Neuronal stem cell (in vitro differentiated cells): ENCODE measurements at regions not wholly inside any gene's neighbourhood (a gene's known extent, or its start where the extent isn't known, plus 50 kb on each side); places are given as distances from the start of the nearest gene placed in this dataset.

Experiments
- DNase-seq: peaks from one replicate; pipeline ENCODE4 v3.0.0-alpha.2; 2013; ENCODE audit warnings: low spot score
- H2AFZ ChIP-seq: one replicate; pipeline ENCODE4 v1.6.1; 2013; ENCODE audit warnings: mild to moderate bottlenecking, low read length, inconsistent platforms
- H2AK5ac ChIP-seq: 2 replicates; pipeline ENCODE4 v1.6.1; 2013; ENCODE audit warnings: low read depth, mild to moderate bottlenecking, inconsistent platforms, low read length, moderate library complexity, mixed read lengths
- H2BK120ac ChIP-seq: 2 replicates; pipeline ENCODE4 v1.6.1; 2013; ENCODE audit warnings: low read depth, mild to moderate bottlenecking, inconsistent platforms, low read length, moderate library complexity, mixed read lengths
- H2BK12ac ChIP-seq: one replicate; pipeline ENCODE4 v1.6.1; 2013; ENCODE audit warnings: low read length, inconsistent platforms
- H2BK15ac ChIP-seq: 2 replicates; pipeline ENCODE4 v1.6.1; 2013; ENCODE audit warnings: mild to moderate bottlenecking, low read length, inconsistent platforms, mixed read lengths
- H2BK5ac ChIP-seq: one replicate; pipeline ENCODE4 v1.6.1; 2013; ENCODE audit warnings: inconsistent platforms, mild to moderate bottlenecking, low read length, moderate library complexity
- H3K14ac ChIP-seq: one replicate; pipeline ENCODE4 v1.6.1; 2013; ENCODE audit warnings: low read length, inconsistent platforms
- H3K18ac ChIP-seq: 2 replicates; pipeline ENCODE4 v1.6.1; 2013; ENCODE audit warnings: low read length, inconsistent platforms
- H3K23ac ChIP-seq: 2 replicates; pipeline ENCODE4 v1.6.1; 2013; ENCODE audit warnings: low read depth, mild to moderate bottlenecking, mixed read lengths, low read length, inconsistent platforms; ENCODE audit not compliant: poor library complexity
- H3K27ac ChIP-seq: replicated peaks from 3 replicates; pipeline ENCODE4 v1.5.1; 2013; ENCODE audit warnings: low read length, inconsistent platforms
- H3K27me3 ChIP-seq, 3 experiments: 2 replicates each; pipeline ENCODE4 v1.6.1; 2013; ENCODE audit warnings: low read length in 3 of 3, mild to moderate bottlenecking in 2 of 3, inconsistent platforms in 1 of 3, low read depth in 1 of 3, mixed read lengths in 1 of 3, moderate library complexity in 1 of 3; ENCODE audit not compliant: control insufficient read depth in 3 of 3, insufficient read depth in 3 of 3
- H3K36me3 ChIP-seq, 2 donors: replicated peaks in 1 of 2; 2 replicates each; pipeline ENCODE4 v1.6.1; 2013; ENCODE audit warnings: low read length in 2 of 2; ENCODE audit not compliant: control insufficient read depth in 2 of 2, insufficient read depth in 2 of 2
- H3K4ac ChIP-seq: 2 replicates; pipeline ENCODE4 v1.6.1; 2013; ENCODE audit warnings: inconsistent platforms, mild to moderate bottlenecking, low read length, moderate library complexity
- H3K4me1 ChIP-seq, 2 donors: 1 replicate in 1 of 2; 2 replicates in 1 of 2; pipeline ENCODE4 v1.6.1; 2013; ENCODE audit warnings: low read length in 2 of 2, low read depth in 1 of 2; ENCODE audit not compliant: control insufficient read depth in 2 of 2, insufficient read depth in 1 of 2
- H3K4me2 ChIP-seq: one replicate; pipeline ENCODE4 v1.6.1; 2013; ENCODE audit warnings: mild to moderate bottlenecking, low read length, inconsistent platforms; ENCODE audit not compliant: insufficient read depth, poor library complexity, severe bottlenecking
- H3K4me3 ChIP-seq, 2 donors: 2 replicates each; pipeline ENCODE4 v1.5.1; 2013; ENCODE audit warnings: low read length in 2 of 2, mild to moderate bottlenecking in 2 of 2, inconsistent platforms in 1 of 2, moderate library complexity in 1 of 2
- H3K79me1 ChIP-seq: one replicate; pipeline ENCODE4 v1.6.1; 2013; ENCODE audit warnings: low read depth, mild to moderate bottlenecking, inconsistent platforms, low read length, moderate library complexity
- H3K9ac ChIP-seq: one replicate; pipeline ENCODE4 v1.6.1; 2013; ENCODE audit warnings: mild to moderate bottlenecking, low read depth, low read length, inconsistent platforms; ENCODE audit not compliant: poor library complexity
- H3K9me3 ChIP-seq, 2 donors: replicated peaks in 1 of 2; 2 replicates each; pipeline versions ENCODE3 to v1.6.1; 2013; ENCODE audit warnings: low read length in 2 of 2, mild to moderate bottlenecking in 2 of 2, inconsistent platforms in 1 of 2, low read depth in 1 of 2, mixed read lengths in 1 of 2, moderate library complexity in 1 of 2; ENCODE audit not compliant: control insufficient read depth in 2 of 2, insufficient read depth in 1 of 2
- H4K8ac ChIP-seq: one replicate; pipeline ENCODE4 v1.6.1; 2013; ENCODE audit warnings: low read depth, mild to moderate bottlenecking, inconsistent platforms, low read length, moderate library complexity
- H4K91ac ChIP-seq: one replicate; pipeline ENCODE4 v1.6.1; 2013; ENCODE audit warnings: low read length, low read depth, mild to moderate bottlenecking, inconsistent platforms; ENCODE audit not compliant: poor library complexity
- WGBS, 2 donors: extraction: QIAGEN DNeasy Blood & Tissue Kit; methylation state at CpG; one replicate each; pipeline ENCODE4 v1.1.7; 2013; ENCODE audit warnings: missing lambda C conversion rate in 2 of 2, mixed read lengths in 1 of 2; ENCODE audit not compliant: insufficient read length in 2 of 2, insufficient replicate concordance in 1 of 2; ENCODE audit errors: extremely low coverage in 2 of 2; 5-methylcytosine and 5-hydroxymethylcytosine counted together

DNA sequence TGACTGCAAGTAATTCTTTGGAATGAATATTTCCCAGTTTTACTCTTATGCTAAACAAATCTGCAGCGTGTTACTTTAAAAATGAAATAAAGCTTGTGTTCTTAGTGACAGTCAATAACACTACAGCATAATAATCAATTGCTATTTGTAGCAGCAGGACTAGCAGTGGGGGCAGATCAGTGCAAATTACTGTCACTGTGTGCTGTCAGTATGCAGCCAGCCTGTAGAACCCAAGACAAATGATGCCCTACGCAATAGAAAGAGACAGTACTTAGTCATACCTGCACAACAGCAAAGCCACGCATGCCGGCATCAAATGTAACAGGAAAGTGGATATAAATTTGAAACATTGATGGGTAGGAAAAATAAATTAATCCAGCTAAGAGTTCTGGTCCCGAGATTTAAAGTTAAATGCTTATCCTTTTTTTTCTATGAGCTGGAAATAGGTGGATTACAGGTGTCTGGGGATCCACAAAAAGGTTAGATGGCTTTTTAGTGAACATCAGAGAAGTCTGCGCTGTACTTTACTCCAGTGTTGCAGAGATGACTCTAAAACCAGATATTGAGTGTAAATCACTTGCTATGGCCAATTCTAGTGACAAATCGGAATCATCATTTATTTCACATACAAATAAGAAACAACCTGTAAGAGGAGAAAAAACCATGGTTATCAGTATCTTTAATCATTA is 812.4 kb upstream of the ZEB2 start:
- no peak overlapping the region for H3K4me2 ChIP-seq
- no peak overlapping the region for H3K9ac ChIP-seq
- no peak overlapping the region for H3K14ac ChIP-seq
- no peaks in the 10 kb centered on the region for H3K36me3 ChIP-seq
- H2BK120ac ChIP-seq: no peak overlapping the region
- H3K27ac ChIP-seq: no peak overlapping the region
- no peak overlapping the region for H3K18ac ChIP-seq
- no peak for DNase-seq
- H2AFZ ChIP-seq: no peak overlapping the region
- H4K91ac ChIP-seq: no peak overlapping the region
- no peaks in the 10 kb centered on the region for H3K9me3 ChIP-seq
- H2BK12ac ChIP-seq: no peak overlapping the region
- no peak overlapping the region for H3K4ac ChIP-seq
- H3K79me1 ChIP-seq: no peaks in the 10 kb centered on the region
- no peaks in the 10 kb centered on the region for H3K27me3 ChIP-seq
- H4K8ac ChIP-seq: no peak overlapping the region
- H2BK15ac ChIP-seq: no peak overlapping the region
- H3K4me1 ChIP-seq: no peaks in the 10 kb centered on the region
- H2BK5ac ChIP-seq: no peak overlapping the region
- no peak overlapping the region for H2AK5ac ChIP-seq
- H3K4me3 ChIP-seq: no peak overlapping the region
- WGBS, 2 donors: no CpG with 5 or more reads among the region's 7 CpGs
- no peak overlapping the region for H3K23ac ChIP-seq

DNA sequence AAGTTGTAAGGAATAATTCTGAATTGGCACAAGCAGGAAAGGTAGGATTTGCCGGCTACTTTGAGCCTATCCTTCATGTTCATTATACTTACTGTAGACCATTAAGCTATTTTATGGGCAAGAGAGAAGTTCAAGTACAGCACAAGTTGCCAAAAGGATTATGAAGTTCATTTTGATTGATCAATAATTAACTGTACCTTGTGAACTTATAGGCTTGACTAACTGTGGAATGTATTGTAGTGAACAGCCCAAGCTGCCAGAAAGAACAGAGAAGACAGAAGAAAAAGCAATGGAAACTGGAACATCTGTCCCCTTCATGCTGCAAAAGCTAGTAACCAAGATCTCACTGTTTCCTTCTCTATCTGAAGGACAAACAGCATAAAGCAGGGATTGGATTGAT is 810.1 kb upstream of the ZEB2 start:
- H3K18ac ChIP-seq: no peak overlapping the region
- no peak for DNase-seq
- no peaks in the 10 kb centered on the region for H3K36me3 ChIP-seq
- H4K8ac ChIP-seq: no peak overlapping the region
- H2BK12ac ChIP-seq: no peak overlapping the region
- no peaks in the 10 kb centered on the region for H3K4me1 ChIP-seq
- H2BK120ac ChIP-seq: no peak overlapping the region
- no peak overlapping the region for H3K4ac ChIP-seq
- no peak overlapping the region for H3K9ac ChIP-seq
- H3K4me3 ChIP-seq: no peak overlapping the region
- H2AFZ ChIP-seq: no peak overlapping the region
- no peak overlapping the region for H3K27ac ChIP-seq
- no peak overlapping the region for H2BK5ac ChIP-seq
- H3K23ac ChIP-seq: no peak overlapping the region
- H3K9me3 ChIP-seq: no peaks in the 10 kb centered on the region
- no peaks in the 10 kb centered on the region for H3K79me1 ChIP-seq
- H3K14ac ChIP-seq: no peak overlapping the region
- H3K4me2 ChIP-seq: no peak overlapping the region
- H2AK5ac ChIP-seq: no peak overlapping the region
- H2BK15ac ChIP-seq: no peak overlapping the region
- no peak overlapping the region for H4K91ac ChIP-seq
- no CpG with 5 or more reads among the region's 1 CpG for WGBS, 2 donors
- H3K27me3 ChIP-seq: no peaks in the 10 kb centered on the region

DNA sequence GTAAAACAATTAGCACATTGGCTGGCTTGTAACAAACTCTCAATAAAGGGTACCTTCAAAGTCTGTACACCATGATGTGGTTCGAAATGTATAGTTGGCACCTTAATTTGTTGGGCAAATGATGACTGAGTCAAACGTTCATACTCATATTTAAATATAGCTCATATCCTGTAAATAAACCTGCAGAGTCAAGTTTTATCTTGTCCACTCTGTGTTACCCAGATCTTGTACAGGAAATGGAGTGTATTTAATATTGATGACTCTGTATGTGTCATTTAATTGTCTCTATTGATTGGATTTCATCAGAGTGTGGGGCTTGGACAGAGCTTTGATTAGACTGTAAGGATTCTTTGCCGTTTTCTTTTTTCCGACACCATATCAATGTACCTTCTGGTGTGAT is 805.6 kb upstream of the ZEB2 start:
- Histone ChIP-seq H4K8ac (no peak overlapping the region), H3K36me3 (no peaks in the 10 kb centered on the region), H3K27me3 (no peaks in the 10 kb centered on the region), H2BK12ac (no peak overlapping the region), H2AK5ac (no peak overlapping the region), H3K4ac (no peak overlapping the region), H3K14ac (no peak overlapping the region), H3K4me3 (no peak overlapping the region), H3K79me1 (no peaks in the 10 kb centered on the region), H3K9ac (no peak overlapping the region), H2BK5ac (no peak overlapping the region), H3K18ac (no peak overlapping the region), H3K9me3 (no peaks in the 10 kb centered on the region), H3K27ac (no peak overlapping the region), H2BK15ac (no peak overlapping the region), H3K4me1 (no peaks in the 10 kb centered on the region), H2AFZ (no peak overlapping the region), H3K4me2 (no peak overlapping the region), H3K23ac (no peak overlapping the region), H2BK120ac (no peak overlapping the region), H4K91ac (no peak overlapping the region)
- no CpG with 5 or more reads among the region's 4 CpGs for WGBS, 2 donors
- no peak for DNase-seq

DNA sequence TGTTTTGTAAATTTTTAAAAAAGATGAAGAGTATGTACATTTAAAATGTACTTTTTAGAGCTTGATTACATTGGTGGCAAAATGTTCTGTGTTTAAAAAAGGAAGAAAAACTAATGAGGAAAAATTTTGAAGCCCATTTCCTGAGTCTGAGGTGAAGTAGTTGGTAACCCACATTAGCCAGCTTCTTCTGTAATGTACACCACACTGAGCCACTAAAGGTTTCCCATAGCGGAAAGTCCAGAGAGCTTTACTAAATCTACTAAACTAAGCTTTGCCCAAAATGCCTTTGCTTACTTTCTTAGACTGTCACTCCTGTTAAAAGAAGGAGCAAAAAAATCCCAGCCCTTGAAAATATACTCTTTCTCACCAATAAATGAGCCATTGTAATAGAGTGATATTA is 804.8 kb upstream of the ZEB2 start:
- H3K27me3 ChIP-seq: no peaks in the 10 kb centered on the region
- no peak overlapping the region for H2BK15ac ChIP-seq
- H3K18ac ChIP-seq: no peak overlapping the region
- no peaks in the 10 kb centered on the region for H3K79me1 ChIP-seq
- no peak overlapping the region for H4K8ac ChIP-seq
- no peak overlapping the region for H2BK12ac ChIP-seq
- H3K4me3 ChIP-seq: no peak overlapping the region
- H3K27ac ChIP-seq: no peak overlapping the region
- no peak overlapping the region for H2BK120ac ChIP-seq
- no peak overlapping the region for H2BK5ac ChIP-seq
- H3K23ac ChIP-seq: no peak overlapping the region
- no peak overlapping the region for H3K14ac ChIP-seq
- H3K4me1 ChIP-seq: no peaks in the 10 kb centered on the region
- no peak overlapping the region for H4K91ac ChIP-seq
- no CpG with 5 or more reads among the region's 1 CpG for WGBS, 2 donors
- H3K9me3 ChIP-seq: no peaks in the 10 kb centered on the region
- H3K4me2 ChIP-seq: no peak overlapping the region
- no peak for DNase-seq
- H2AK5ac ChIP-seq: no peak overlapping the region
- no peak overlapping the region for H3K9ac ChIP-seq
- H3K4ac ChIP-seq: no peak overlapping the region
- no peak overlapping the region for H2AFZ ChIP-seq
- no peaks in the 10 kb centered on the region for H3K36me3 ChIP-seq
